ENCODE measurements at regions not wholly inside any gene's neighbourhood (a gene's known extent, or its start where the extent isn't known, plus 50 kb on each side); places are given as distances from the start of the nearest gene placed in this dataset.

- no peak overlapping the region for H2AFZ ChIP-seq (ENCODE audit: insufficient read depth, low read depth, low read length, poor library complexity, severe bottlenecking)
- H3K27ac Mint-ChIP-seq: no peak overlapping the region
- intact Hi-C loops (cut with micrococcal nuclease): no loop called here
- H4K20me1 ChIP-seq (ENCODE audit: control insufficient read depth, insufficient read depth, low read length, poor library complexity, severe bottlenecking): no peaks in the 10 kb centered on the region
- WGBS (ENCODE audit: insufficient coverage): 71% methylated on average over 1 of the region's 2 CpGs
- TF ChIP-seq EZH2 (IDR thresholded peaks at IDR 0.05; ENCODE audit: borderline replicate concordance, insufficient read depth, low read depth, low read length, poor library complexity, severe bottlenecking) (no peak), CTCF (IDR thresholded peaks at IDR 0.05) (no peak)
- peaks cover 20% of the 10 kb centered on the region for H3K27me3 Mint-ChIP-seq
- no peaks in the 10 kb centered on the region for H3K4me1 ChIP-seq (ENCODE audit: control insufficient read depth in 2 of 2, insufficient read depth in 2 of 2, low read length in 2 of 2)
- no peak overlapping the region for H3K9ac ChIP-seq (ENCODE audit: low read length)
- H3K36me3 ChIP-seq (replicated peaks in 1 of 2; ENCODE audit: control extremely low read depth in 1 of 2, control insufficient read depth in 1 of 2, extremely low read depth in 1 of 2, insufficient read depth in 2 of 2, low read length in 1 of 2): no peaks in the 10 kb centered on the region
- POLR2A ChIA-PET: no interaction called here
- no peaks in the 10 kb centered on the region for H3K9me3 Mint-ChIP-seq (ENCODE audit: insufficient read depth)
- no peak overlapping the region for H3K4me2 ChIP-seq (replicated peaks; ENCODE audit: low read depth, low read length, poor library complexity, severe bottlenecking)
- no peak overlapping the region for H3K27ac ChIP-seq (ENCODE audit: low read length in 2 of 2)
- H3K9me3 ChIP-seq (ENCODE audit: control extremely low read depth in 1 of 3, control insufficient read depth in 2 of 3, insufficient read depth in 1 of 3, low read length in 2 of 3): no peaks in the 10 kb centered on the region
- ATAC-seq (ENCODE audit: low read depth): no peak
- no peaks in the 10 kb centered on the region for H3K79me2 ChIP-seq (ENCODE audit: control insufficient read depth, insufficient read depth, low read length)
- DNase-seq: no peak
- peaks cover 0 to 11% (median 0%) of the 10 kb centered on the region in 4 experiments for H3K27me3 ChIP-seq (replicated peaks in 1 of 4; ENCODE audit: control extremely low read depth in 1 of 4, control insufficient read depth in 3 of 4, insufficient read depth in 4 of 4, low read length in 3 of 4)
- H3K4me1 Mint-ChIP-seq: no peaks in the 10 kb centered on the region
- no peak overlapping the region for H3K4me3 Mint-ChIP-seq
- H3K4me3 ChIP-seq (ENCODE audit: control extremely low read depth in 1 of 5, extremely low read depth in 1 of 5, insufficient read depth in 1 of 5, low read depth in 2 of 5, low read length in 4 of 5): no peak overlapping the region
- CTCF ChIA-PET: no interaction called here
Observed at GRCh38 chr22:26985206-26985605, 327.8 kb downstream of the MIAT start.

- DNase-seq: no peak
- no peak for ATAC-seq (ENCODE audit: low read depth)
- CTCF ChIA-PET: interaction anchor here (0.6 kb wide), 1 partner anchor 9 kb away, joined by 3 read pairs; no protein-coding TSS in a partner anchor
- no peak overlapping the region for H3K4me3 Mint-ChIP-seq
- Histone ChIP-seq H3K4me1 (ENCODE audit: control insufficient read depth in 2 of 2, insufficient read depth in 2 of 2, low read length in 2 of 2) (no peaks in the 10 kb centered on the region), H3K36me3 (replicated peaks in 1 of 2; ENCODE audit: control extremely low read depth in 1 of 2, control insufficient read depth in 1 of 2, extremely low read depth in 1 of 2, insufficient read depth in 2 of 2, low read length in 1 of 2) (no peaks in the 10 kb centered on the region), H3K4me3 (ENCODE audit: control extremely low read depth in 1 of 5, extremely low read depth in 1 of 5, insufficient read depth in 1 of 5, low read depth in 2 of 5, low read length in 4 of 5) (no peak overlapping the region), H3K27ac (ENCODE audit: low read length in 2 of 2) (no peak overlapping the region), H3K9me3 (ENCODE audit: control extremely low read depth in 1 of 3, control insufficient read depth in 2 of 3, insufficient read depth in 1 of 3, low read length in 2 of 3) (no peaks in the 10 kb centered on the region), H4K20me1 (ENCODE audit: control insufficient read depth, insufficient read depth, low read length, poor library complexity, severe bottlenecking) (no peaks in the 10 kb centered on the region), H3K4me2 (replicated peaks; ENCODE audit: low read depth, low read length, poor library complexity, severe bottlenecking) (no peak overlapping the region), H3K27me3 (replicated peaks in 1 of 4; ENCODE audit: control extremely low read depth in 1 of 4, control insufficient read depth in 3 of 4, insufficient read depth in 4 of 4, low read length in 3 of 4) (peaks cover 0 to 8% (median 0%) of the 10 kb centered on the region in 4 experiments), H3K9ac (ENCODE audit: low read length) (no peak overlapping the region), H3K79me2 (ENCODE audit: control insufficient read depth, insufficient read depth, low read length) (no peaks in the 10 kb centered on the region), H2AFZ (ENCODE audit: insufficient read depth, low read depth, low read length, poor library complexity, severe bottlenecking) (no peak overlapping the region)
- no peaks in the 10 kb centered on the region for H3K9me3 Mint-ChIP-seq (ENCODE audit: insufficient read depth)
- no peak overlapping the region for H3K27ac Mint-ChIP-seq
- WGBS (ENCODE audit: insufficient coverage): 54% methylated on average over 5 of the region's 11 CpGs
- TF ChIP-seq EZH2 (IDR thresholded peaks at IDR 0.05; ENCODE audit: borderline replicate concordance, insufficient read depth, low read depth, low read length, poor library complexity, severe bottlenecking): no peak
- TF ChIP-seq CTCF (IDR thresholded peaks at IDR 0.05): no peak
- intact Hi-C loops (cut with micrococcal nuclease): no loop called here
- POLR2A ChIA-PET: no interaction called here
- no peaks in the 10 kb centered on the region for H3K4me1 Mint-ChIP-seq
- H3K27me3 Mint-ChIP-seq: peaks cover 13% of the 10 kb centered on the region
Observed at GRCh38 chr22:26985931-26986782, 328.8 kb downstream of the MIAT start.
